HCT116 (cell line): ENCODE measurements at regions not wholly inside any gene's neighbourhood (a gene's known extent, or its start where the extent isn't known, plus 50 kb on each side); places are given as distances from the start of the nearest gene placed in this dataset.

ENCODE experiments used
- CTCF ChIP-seq, 3 experiments: fragments of 200-600 bp in 1 of 3; sonication (generic) in 1 of 3; IDR thresholded peaks in 2 of 3; conservative IDR thresholded peaks in 1 of 3; 2 replicates each; pipeline ENCODE4 v1.5.1; 2012 to 2017; ENCODE audit warnings: low read depth in 2 of 3, low read length in 2 of 3, antibody characterized with exemption in 1 of 3, borderline replicate concordance in 1 of 3, control low read depth in 1 of 3, mild to moderate bottlenecking in 1 of 3, mixed read lengths in 1 of 3, mixed run types in 1 of 3, moderate library complexity in 1 of 3; ENCODE audit not compliant: insufficient read depth in 1 of 3
- EZH2 ChIP-seq: fragments of 200-600 bp; sonication (generic); IDR thresholded peaks from 2 replicates; pipeline ENCODE4 v1.6.1; 2017; ENCODE audit warnings: antibody characterized with exemption, mixed run types
- RAD21 ChIP-seq: IDR thresholded peaks from 2 replicates; pipeline ENCODE4 v1.6.1; 2012; ENCODE audit warnings: low read depth, mild to moderate bottlenecking

- TF ChIP-seq CTCF (IDR thresholded peaks at IDR 0.05 in 2 of 3, conservative IDR thresholded peaks at IDR 0.05 in 1 of 3; ENCODE audit: borderline replicate concordance in 1 of 3, insufficient read depth in 1 of 3, low read depth in 2 of 3, low read length in 2 of 3) (no peak), EZH2 (no peak), RAD21 (no peak)
These were observed 164.9 kb upstream of the RAI14 start for GRCh38 chr5:34491251-34491620.
